Left ventricle myocardium inferior (tissue), 1 donor: ENCODE measurements at regions not wholly inside any gene's neighbourhood (a gene's known extent, or its start where the extent isn't known, plus 50 kb on each side); places are given as distances from the start of the nearest gene placed in this dataset.

ENCODE experiments used
- DNase-seq: peaks from one replicate; pipeline ENCODE4 v3.0.0-alpha.2; 2020
- H3K27ac ChIP-seq: fragments of 200-600 bp; replicated peaks from 2 replicates; pipeline ENCODE4 v1.8.0; 2021
- H3K27me3 ChIP-seq: fragments of 200-600 bp; 2 replicates; pipeline ENCODE4 v1.8.0; 2021; ENCODE audit warnings: low read depth
- H3K36me3 ChIP-seq: fragments of 200-600 bp; 2 replicates; pipeline ENCODE4 v1.8.0; 2021
- H3K4me1 ChIP-seq: fragments of 200-600 bp; 2 replicates; pipeline ENCODE4 v1.8.0; 2021
- H3K4me3 ChIP-seq: fragments of 200-600 bp; 2 replicates; pipeline ENCODE4 v1.8.0; 2021; ENCODE audit warnings: mild to moderate bottlenecking, moderate library complexity
- H3K9me3 ChIP-seq: fragments of 200-600 bp; replicated peaks from 2 replicates; pipeline ENCODE4 v1.8.0; 2021
- CTCF ChIP-seq: fragments of 200-600 bp; IDR thresholded peaks from 2 replicates; pipeline ENCODE4 v1.8.0; 2021; ENCODE audit warnings: antibody characterized with exemption, mild to moderate bottlenecking, borderline replicate concordance
- intact Hi-C: fragments of 100-400 bp; cut with micrococcal nuclease; formaldehyde crosslinking; loops from one replicate; pipeline ENCODE4 v1.11.0; 2022
- donor health status: DM: no; HTN: yes; CAD: no; lungs with severe emphysema.

GRCh38 chr10:44435196-44435595 is 50.3 kb upstream of the CXCL12 start:
- no peaks in the 10 kb centered on the region for H3K27me3 ChIP-seq
- no peaks in the 10 kb centered on the region for H3K36me3 ChIP-seq
- H3K4me1 ChIP-seq, result no peaks in the 10 kb centered on the region
- no peak for DNase-seq
- no peak for TF ChIP-seq CTCF
- no peak overlapping the region for H3K27ac ChIP-seq
- intact Hi-C loops, result no loop called here
- H3K4me3 ChIP-seq, result no peak overlapping the region
- H3K9me3 ChIP-seq, result peaks cover 44% of the 10 kb centered on the region

GRCh38 chr10:44436240-44436639 is 51.3 kb upstream of the CXCL12 start:
- Histone ChIP-seq H3K27me3 (no peaks in the 10 kb centered on the region), H3K4me3 (no peak overlapping the region), H3K9me3 (peaks cover 33% of the 10 kb centered on the region), H3K4me1 (no peaks in the 10 kb centered on the region), H3K36me3 (no peaks in the 10 kb centered on the region), H3K27ac (no peak overlapping the region)
- intact Hi-C loops, result no loop called here
- no peak for TF ChIP-seq CTCF
- no peak for DNase-seq

GRCh38 chr10:44437840-44438511 is 53.1 kb upstream of the CXCL12 start:
- no peak for TF ChIP-seq CTCF
- Histone ChIP-seq H3K4me1 (no peaks in the 10 kb centered on the region), H3K36me3 (no peaks in the 10 kb centered on the region), H3K9me3 (peaks cover 17% of the 10 kb centered on the region), H3K27me3 (no peaks in the 10 kb centered on the region), H3K27ac (peak overlapping the region; percentile 36), H3K4me3 (no peak overlapping the region)
- no peak for DNase-seq
- intact Hi-C loops, result no loop called here

- Histone ChIP-seq H3K27ac (no peak overlapping the region), H3K27me3 (no peaks in the 10 kb centered on the region), H3K9me3 (peaks cover 16% of the 10 kb centered on the region), H3K4me1 (no peaks in the 10 kb centered on the region), H3K36me3 (no peaks in the 10 kb centered on the region), H3K4me3 (no peak overlapping the region)
- intact Hi-C loops, result no loop called here
- no peak for TF ChIP-seq CTCF
- DNase-seq, result no peak
Observed at GRCh38 chr10:44439239-44439957, 54.5 kb upstream of the CXCL12 start.

GRCh38 chr10:44439958-44440244 is 55.0 kb upstream of the CXCL12 start:
- Histone ChIP-seq H3K9me3 (peaks cover 19% of the 10 kb centered on the region), H3K27ac (no peak overlapping the region), H3K36me3 (no peaks in the 10 kb centered on the region), H3K27me3 (no peaks in the 10 kb centered on the region), H3K4me1 (no peaks in the 10 kb centered on the region), H3K4me3 (no peak overlapping the region)
- no peak for TF ChIP-seq CTCF
- DNase-seq, result no peak
- intact Hi-C loops, result no loop called here
